ENCODE measurements at regions not wholly inside any gene's neighbourhood (a gene's known extent, or its start where the extent isn't known, plus 50 kb on each side); places are given as distances from the start of the nearest gene placed in this dataset.
"Not testable (repeated sequence)": the region's sequence is repeated elsewhere in the genome, so short reads cannot be mapped to it uniquely, and the experiment has no call there.

DNA sequence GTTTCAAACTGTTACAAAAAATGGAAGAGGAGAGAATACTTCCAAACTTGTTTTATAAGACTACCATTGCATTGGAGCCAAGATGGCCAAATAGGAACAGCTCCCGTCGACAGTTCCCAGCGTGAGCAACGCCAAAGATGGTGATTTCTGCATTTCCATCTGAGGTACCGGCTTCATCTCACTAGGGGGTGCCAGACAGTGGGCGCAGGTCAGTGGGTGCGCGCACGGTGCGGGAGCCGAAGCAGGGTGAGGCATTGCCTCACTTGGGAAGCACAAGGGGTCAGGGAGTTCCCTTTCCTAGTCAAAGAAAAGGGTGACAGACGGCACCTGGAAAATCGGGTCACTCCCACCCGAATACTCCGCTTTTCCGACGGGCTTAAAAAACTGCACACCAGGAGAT, 149.7 kb upstream of the POF1B start:
- not testable (repeated sequence) for DNase-seq (ENCODE audit: low read depth)

DNA sequence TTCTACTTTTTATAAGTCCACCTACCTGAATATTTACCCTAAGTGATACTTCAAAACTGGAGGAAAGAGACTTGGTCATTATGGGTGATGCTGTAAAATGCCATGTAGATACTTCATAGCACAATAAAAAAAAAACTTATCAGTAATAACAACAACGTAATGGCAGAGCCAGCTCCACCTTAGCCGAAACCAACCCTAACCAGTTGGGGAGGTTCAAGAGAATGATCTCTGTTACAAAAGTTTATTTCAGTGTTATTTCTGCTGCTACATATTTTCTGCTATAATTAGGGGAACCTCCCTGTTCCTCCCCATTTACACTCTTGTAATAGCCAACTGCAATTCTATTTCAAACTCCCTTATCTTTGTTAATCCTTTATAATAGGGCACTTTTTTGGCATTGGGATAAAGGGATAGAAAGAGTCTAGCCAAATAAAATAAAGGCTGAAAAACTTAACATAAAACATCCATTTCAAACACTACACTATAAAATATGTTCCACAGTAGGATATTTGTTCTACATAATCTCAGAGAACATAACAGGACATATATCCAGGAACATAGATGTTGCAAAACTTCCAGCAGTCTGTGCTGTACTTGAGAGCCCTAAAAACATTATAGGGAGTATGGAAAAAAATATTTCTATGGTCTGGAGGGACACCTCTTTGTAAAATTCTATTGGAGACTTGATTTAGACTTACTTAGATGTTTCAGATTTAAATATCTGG, 138.7 kb upstream of the POF1B start:
- DNase-seq (ENCODE audit: low read depth), result no peak

- DNase-seq (ENCODE audit: low read depth), result no peak
Measured at GRCh38 chrX:85516131-85516530, 136.7 kb upstream of the POF1B start.

GRCh38 chrX:85506871-85507270, 127.4 kb upstream of the POF1B start:
- DNase-seq (ENCODE audit: low read depth), result no peak

GRCh38 chrX:85505801-85506200, 126.3 kb upstream of the POF1B start:
- no peak for DNase-seq (ENCODE audit: low read depth)

DNA sequence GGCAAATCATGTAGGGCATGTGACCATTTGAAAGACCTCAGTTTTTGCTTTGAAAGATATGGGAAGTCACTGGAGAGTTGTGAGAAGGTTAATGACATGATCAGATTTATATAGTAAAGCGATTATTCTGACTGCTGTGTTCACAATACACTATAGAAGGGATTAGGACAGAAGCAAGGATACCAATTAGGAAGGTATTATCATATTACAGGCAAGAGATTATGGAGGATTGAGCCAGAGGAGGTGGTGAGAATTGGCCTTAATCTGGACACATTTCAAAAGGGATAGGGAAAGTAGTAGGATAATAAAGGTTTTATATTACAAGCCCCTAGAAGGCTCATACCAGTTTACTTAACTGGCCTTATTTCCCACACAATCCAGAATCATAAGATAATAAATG, 124.9 kb upstream of the POF1B start:
- no peak for DNase-seq (ENCODE audit: low read depth)

DNA sequence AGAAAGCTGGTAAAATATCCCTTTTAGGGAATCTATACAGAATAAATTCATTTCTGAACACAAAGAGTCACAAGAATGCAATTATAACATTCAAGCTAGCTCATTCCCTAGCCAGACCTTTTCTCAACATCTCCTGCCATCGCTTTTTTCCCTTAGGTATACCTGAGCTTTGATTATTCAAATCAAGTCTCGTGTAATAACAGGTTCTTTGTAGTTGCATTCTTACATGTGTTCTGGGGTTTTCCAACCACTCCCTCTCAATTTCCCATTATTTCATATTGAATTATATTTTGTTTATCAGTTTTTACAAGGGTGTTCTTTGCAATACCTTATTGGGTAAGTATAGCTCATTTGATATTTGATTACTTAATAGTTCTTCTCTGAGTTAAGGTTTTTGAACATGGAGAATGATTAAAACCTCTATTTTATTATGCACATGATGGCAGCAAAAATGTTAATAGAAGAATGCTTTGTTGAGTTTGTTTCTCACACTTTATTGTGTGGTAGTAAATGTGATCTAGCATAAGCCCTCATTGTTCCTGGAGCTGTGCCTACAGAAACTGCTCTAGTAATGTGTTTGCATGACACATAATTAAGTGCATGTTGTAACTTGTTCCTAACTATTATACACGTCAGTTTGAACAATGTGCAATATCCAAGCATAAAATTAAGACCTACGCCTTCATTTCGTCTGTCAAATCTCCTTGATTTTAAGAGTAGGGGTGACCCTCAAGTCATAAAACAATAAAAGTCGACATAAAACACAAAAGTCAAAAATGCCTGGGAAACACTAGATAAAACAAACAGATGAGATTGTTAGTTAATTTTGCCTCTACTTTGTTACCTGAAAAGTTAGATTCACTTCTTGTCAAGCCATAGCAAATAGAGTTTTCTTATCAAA, 124.0 kb upstream of the POF1B start:
- no peak for DNase-seq (ENCODE audit: low read depth)

DNA sequence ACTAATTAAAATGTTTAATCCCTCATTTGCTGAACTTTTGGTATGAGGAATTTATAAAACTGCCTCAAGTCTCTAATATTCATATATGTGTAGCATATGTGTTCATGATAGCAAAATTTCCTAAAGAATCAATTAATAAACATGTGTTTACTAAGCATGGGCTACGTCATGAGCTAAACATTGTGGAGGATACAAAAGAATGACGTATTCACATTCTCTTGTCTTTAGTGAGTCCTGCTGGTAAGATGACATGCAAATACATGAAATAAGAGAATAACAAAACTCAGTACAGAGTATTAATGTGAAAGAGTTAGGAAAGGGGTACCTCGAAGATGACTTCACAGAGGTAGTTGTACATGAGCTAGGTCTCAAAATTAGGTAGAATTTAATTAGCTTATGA, 121.9 kb upstream of the POF1B start:
- no peak for DNase-seq (ENCODE audit: low read depth)

DNA sequence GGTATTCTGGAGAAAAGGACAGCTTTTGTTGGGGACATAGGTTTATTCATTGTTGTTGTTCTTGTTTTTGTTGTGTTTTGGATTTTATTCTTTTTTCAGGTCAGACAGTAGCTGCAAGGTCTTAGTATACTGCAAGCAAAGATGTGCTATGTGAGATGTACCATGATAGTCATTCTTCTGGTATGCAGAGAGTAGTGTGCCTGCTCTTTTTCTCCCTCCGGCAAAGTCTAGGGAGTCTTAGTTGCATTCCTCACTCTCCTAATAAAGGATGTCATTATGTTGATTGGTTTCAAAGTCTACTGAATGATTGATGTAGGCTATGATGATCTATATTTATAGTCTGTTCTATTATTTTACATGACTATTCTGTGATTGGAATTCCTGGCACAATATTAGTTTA, 119.9 kb upstream of the POF1B start:
- no peak for DNase-seq (ENCODE audit: low read depth)

GRCh38 chrX:85493821-85494220, 114.4 kb upstream of the POF1B start:
- no peak for DNase-seq (ENCODE audit: low read depth)

- DNase-seq (ENCODE audit: low read depth), result no peak
Measured at GRCh38 chrX:85454295-85454694, 74.8 kb upstream of the POF1B start.

- no peak for DNase-seq (ENCODE audit: low read depth)
Measured at GRCh38 chrX:85444613-85445012, 65.1 kb upstream of the POF1B start.
